ENCODE measurements at regions not wholly inside any gene's neighbourhood (a gene's known extent, or its start where the extent isn't known, plus 50 kb on each side); places are given as distances from the start of the nearest gene placed in this dataset.

DNA sequence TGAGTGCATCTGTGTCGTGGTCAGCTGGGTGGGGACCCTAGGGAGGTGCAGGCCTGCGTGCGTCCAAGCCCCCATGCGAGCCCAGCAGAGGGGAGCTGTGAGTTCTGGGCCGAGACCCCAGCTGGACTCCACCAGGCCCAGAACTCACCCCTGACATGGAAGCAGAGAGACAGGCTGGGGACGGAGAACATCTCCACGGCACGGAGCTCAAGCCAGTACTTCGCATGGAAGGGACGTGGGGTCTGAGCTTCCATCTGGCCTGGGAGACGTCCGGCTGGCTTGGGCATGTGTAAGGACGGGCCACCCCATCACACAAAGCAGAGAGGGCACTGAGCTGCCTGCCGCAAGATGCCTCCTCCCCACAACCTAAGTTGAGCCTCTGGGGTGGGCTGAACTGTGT is 422.4 kb downstream of the CTTN start:
- TF ChIP-seq POLR2A (IDR thresholded peaks at IDR 0.05; ENCODE audit: insufficient read depth in 1 of 2, low read depth in 2 of 2, low read length in 2 of 2) (no peak), ZNF629 (CRISPR knock-in tag; conservative IDR thresholded peaks at IDR 0.05) (no peak), TBX2 (CRISPR knock-in tag; IDR thresholded peaks at IDR 0.05; ENCODE audit: borderline replicate concordance) (no peak), RBM22 (optimal IDR thresholded peaks at IDR 0.05; ENCODE audit: low read length) (no peak), EZH2 (conservative IDR thresholded peaks at IDR 0.05; ENCODE audit: low read depth, low read length) (no peak), HOXA7 (CRISPR knock-in tag; IDR thresholded peaks at IDR 0.05) (no peak), ZSCAN22 (CRISPR knock-in tag; IDR thresholded peaks at IDR 0.05) (no peak)
- TF ChIP-seq, protein P1, sequence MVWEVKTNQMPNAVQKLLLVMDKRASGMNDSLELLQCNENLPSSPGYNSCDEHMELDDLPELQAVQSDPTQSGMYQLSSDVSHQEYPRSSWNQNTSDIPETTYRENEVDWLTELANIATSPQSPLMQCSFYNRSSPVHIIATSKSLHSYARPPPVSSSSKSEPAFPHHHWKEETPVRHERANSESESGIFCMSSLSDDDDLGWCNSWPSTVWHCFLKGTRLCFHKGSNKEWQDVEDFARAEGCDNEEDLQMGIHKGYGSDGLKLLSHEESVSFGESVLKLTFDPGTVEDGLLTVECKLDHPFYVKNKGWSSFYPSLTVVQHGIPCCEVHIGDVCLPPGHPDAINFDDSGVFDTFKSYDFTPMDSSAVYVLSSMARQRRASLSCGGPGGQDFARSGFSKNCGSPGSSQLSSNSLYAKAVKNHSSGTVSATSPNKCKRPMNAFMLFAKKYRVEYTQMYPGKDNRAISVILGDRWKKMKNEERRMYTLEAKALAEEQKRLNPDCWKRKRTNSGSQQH (CRISPR knock-in tag; IDR thresholded peaks at IDR 0.05; ENCODE audit: low read depth) = no peak
- TF ChIP-seq, protein P2, sequence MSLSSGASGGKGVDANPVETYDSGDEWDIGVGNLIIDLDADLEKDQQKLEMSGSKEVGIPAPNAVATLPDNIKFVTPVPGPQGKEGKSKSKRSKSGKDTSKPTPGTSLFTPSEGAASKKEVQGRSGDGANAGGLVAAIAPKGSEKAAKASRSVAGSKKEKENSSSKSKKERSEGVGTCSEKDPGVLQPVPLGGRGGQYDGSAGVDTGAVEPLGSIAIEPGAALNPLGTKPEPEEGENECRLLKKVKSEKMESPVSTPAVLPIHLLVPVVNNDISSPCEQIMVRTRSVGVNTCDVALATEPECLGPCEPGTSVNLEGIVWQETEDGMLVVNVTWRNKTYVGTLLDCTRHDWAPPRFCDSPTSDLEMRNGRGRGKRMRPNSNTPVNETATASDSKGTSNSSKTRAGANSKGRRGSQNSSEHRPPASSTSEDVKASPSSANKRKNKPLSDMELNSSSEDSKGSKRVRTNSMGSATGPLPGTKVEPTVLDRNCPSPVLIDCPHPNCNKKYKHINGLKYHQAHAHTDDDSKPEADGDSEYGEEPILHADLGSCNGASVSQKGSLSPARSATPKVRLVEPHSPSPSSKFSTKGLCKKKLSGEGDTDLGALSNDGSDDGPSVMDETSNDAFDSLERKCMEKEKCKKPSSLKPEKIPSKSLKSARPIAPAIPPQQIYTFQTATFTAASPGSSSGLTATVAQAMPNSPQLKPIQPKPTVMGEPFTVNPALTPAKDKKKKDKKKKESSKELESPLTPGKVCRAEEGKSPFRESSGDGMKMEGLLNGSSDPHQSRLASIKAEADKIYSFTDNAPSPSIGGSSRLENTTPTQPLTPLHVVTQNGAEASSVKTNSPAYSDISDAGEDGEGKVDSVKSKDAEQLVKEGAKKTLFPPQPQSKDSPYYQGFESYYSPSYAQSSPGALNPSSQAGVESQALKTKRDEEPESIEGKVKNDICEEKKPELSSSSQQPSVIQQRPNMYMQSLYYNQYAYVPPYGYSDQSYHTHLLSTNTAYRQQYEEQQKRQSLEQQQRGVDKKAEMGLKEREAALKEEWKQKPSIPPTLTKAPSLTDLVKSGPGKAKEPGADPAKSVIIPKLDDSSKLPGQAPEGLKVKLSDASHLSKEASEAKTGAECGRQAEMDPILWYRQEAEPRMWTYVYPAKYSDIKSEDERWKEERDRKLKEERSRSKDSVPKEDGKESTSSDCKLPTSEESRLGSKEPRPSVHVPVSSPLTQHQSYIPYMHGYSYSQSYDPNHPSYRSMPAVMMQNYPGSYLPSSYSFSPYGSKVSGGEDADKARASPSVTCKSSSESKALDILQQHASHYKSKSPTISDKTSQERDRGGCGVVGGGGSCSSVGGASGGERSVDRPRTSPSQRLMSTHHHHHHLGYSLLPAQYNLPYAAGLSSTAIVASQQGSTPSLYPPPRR (CRISPR knock-in tag; IDR thresholded peaks at IDR 0.05; ENCODE audit: borderline replicate concordance) = no peak
- TF ChIP-seq, protein P3, sequence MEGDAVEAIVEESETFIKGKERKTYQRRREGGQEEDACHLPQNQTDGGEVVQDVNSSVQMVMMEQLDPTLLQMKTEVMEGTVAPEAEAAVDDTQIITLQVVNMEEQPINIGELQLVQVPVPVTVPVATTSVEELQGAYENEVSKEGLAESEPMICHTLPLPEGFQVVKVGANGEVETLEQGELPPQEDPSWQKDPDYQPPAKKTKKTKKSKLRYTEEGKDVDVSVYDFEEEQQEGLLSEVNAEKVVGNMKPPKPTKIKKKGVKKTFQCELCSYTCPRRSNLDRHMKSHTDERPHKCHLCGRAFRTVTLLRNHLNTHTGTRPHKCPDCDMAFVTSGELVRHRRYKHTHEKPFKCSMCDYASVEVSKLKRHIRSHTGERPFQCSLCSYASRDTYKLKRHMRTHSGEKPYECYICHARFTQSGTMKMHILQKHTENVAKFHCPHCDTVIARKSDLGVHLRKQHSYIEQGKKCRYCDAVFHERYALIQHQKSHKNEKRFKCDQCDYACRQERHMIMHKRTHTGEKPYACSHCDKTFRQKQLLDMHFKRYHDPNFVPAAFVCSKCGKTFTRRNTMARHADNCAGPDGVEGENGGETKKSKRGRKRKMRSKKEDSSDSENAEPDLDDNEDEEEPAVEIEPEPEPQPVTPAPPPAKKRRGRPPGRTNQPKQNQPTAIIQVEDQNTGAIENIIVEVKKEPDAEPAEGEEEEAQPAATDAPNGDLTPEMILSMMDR (CRISPR knock-in tag; IDR thresholded peaks at IDR 0.05) = no peak
